H1 (cell line): ENCODE measurements at regions not wholly inside any gene's neighbourhood (a gene's known extent, or its start where the extent isn't known, plus 50 kb on each side); places are given as distances from the start of the nearest gene placed in this dataset.

Source experiments
- CTCF ChIA-PET: fragments of 300-600 bp; sonication (Branson Sonifier 250); formaldehyde crosslinking; loops from one replicate; lab custom pipeline; 2021; ENCODE audit not compliant: partially characterized antibody; lab: Charles Lee
- POLR2A ChIA-PET: fragments of 300-600 bp; sonication (Branson Sonifier 250); formaldehyde crosslinking; loops from one replicate; lab custom pipeline; 2021; ENCODE audit warnings: inconsistent platforms; ENCODE audit not compliant: partially characterized antibody; lab: Charles Lee
- DNase-seq, 2 experiments: peaks; one replicate each; pipeline versions ENCODE4 v3.0.0 to v3.0.0-alpha.2; 2010 to 2022; ENCODE audit warnings: low spot score in 2 of 2, low read depth in 1 of 2, mixed read lengths in 1 of 2
- FAIRE-seq: peaks from 2 replicates; lab custom pipeline; 2011; peaks lifted over from hg19 to GRCh38; lab: Jason Lieb, UNC
- H2AFZ ChIP-seq: 2 replicates; pipeline ENCODE4 v1.8.1; 2012; ENCODE audit warnings: low read length, inconsistent platforms
- H2AK5ac ChIP-seq: 2 replicates; pipeline ENCODE4 v1.6.1; 2013; ENCODE audit warnings: low read depth, low read length
- H2BK120ac ChIP-seq: replicated peaks from 2 replicates; pipeline ENCODE3; 2013; ENCODE audit warnings: low read depth, low read length, inconsistent platforms
- H2BK12ac ChIP-seq: 2 replicates; pipeline ENCODE4 v1.6.1; 2013; ENCODE audit warnings: low read depth, low read length
- H2BK15ac ChIP-seq: 2 replicates; pipeline ENCODE4 v1.6.1; 2013; ENCODE audit warnings: low read length
- H2BK20ac ChIP-seq: 2 replicates; pipeline ENCODE4 v1.6.1; 2013; ENCODE audit warnings: low read length
- H2BK5ac ChIP-seq: 2 replicates; pipeline ENCODE4 v1.6.1; 2013; ENCODE audit warnings: low read depth, low read length
- H3K14ac ChIP-seq: 2 replicates; pipeline ENCODE4 v1.6.1; 2013; ENCODE audit warnings: inconsistent platforms; ENCODE audit not compliant: insufficient read length
- H3K18ac ChIP-seq: 2 replicates; pipeline ENCODE4 v1.6.1; 2013; ENCODE audit warnings: low read length; ENCODE audit errors: extremely low read depth
- H3K23ac ChIP-seq: 2 replicates; pipeline ENCODE4 v1.6.1; 2013; ENCODE audit warnings: inconsistent platforms; ENCODE audit not compliant: insufficient read length
- H3K23me2 ChIP-seq: 2 replicates; pipeline ENCODE4 v1.6.1; 2013; ENCODE audit warnings: low read depth, low read length
- H3K27ac ChIP-seq: 2 replicates; pipeline ENCODE4 v1.6.1; 2011; ENCODE audit warnings: low read depth, low read length, inconsistent platforms
- H3K27me3 ChIP-seq, 4 experiments: replicated peaks in 1 of 4; 1 replicate in 1 of 4; 2 replicates in 3 of 4; pipeline versions ENCODE4 v1.6.1 to v1.8.1; 2011 to 2013; ENCODE audit warnings: low read length in 3 of 4, mild to moderate bottlenecking in 3 of 4, inconsistent platforms in 2 of 4, mixed read lengths in 2 of 4, moderate library complexity in 1 of 4; ENCODE audit not compliant: control insufficient read depth in 3 of 4, insufficient read depth in 3 of 4; ENCODE audit errors: extremely low read depth in 1 of 4
- H3K36me3 ChIP-seq, 4 experiments: 2 replicates each; pipeline versions ENCODE4 v1.6.1 to v1.8.1; 2011 to 2013; ENCODE audit warnings: mild to moderate bottlenecking in 4 of 4, low read length in 3 of 4, moderate library complexity in 2 of 4, control low read depth in 1 of 4, inconsistent platforms in 1 of 4; ENCODE audit not compliant: insufficient read depth in 4 of 4, control insufficient read depth in 2 of 4
- H3K4ac ChIP-seq: replicated peaks from 2 replicates; pipeline ENCODE3; 2013; ENCODE audit warnings: low read length, low read depth, mixed read lengths, inconsistent platforms; ENCODE audit not compliant: insufficient read length
- H3K4me1 ChIP-seq, 4 experiments: replicated peaks in 1 of 4; 1 replicate in 1 of 4; 2 replicates in 3 of 4; pipeline versions ENCODE4 v1.6.1 to v1.8.1; 2011 to 2013; ENCODE audit warnings: low read length in 3 of 4, inconsistent platforms in 2 of 4, mixed read lengths in 1 of 4; ENCODE audit not compliant: insufficient read depth in 4 of 4, control insufficient read depth in 3 of 4
- H3K4me2 ChIP-seq, 2 experiments: 2 replicates each; pipeline versions ENCODE4 v1.6.1 to v1.8.1; 2011 to 2013; ENCODE audit warnings: low read depth in 2 of 2, low read length in 2 of 2, control low read depth in 1 of 2, inconsistent platforms in 1 of 2, mild to moderate bottlenecking in 1 of 2; ENCODE audit not compliant: insufficient read depth in 1 of 2
- H3K4me3 ChIP-seq, 4 experiments: fragments of 200-600, 300-600 bp in 1 of 4; sonication (generic), shearing (Covaris generic), sonication (Bioruptor Twin) in 1 of 4; 2 replicates each; pipeline versions ENCODE4 v1.5.1 to v1.8.1; 2011 to 2016; ENCODE audit warnings: low read length in 4 of 4, low read depth in 3 of 4, control low read depth in 2 of 4, inconsistent platforms in 2 of 4, mild to moderate bottlenecking in 2 of 4, mixed read lengths in 1 of 4, moderate library complexity in 1 of 4; ENCODE audit not compliant: insufficient read depth in 2 of 4; ENCODE audit errors: extremely low read depth in 1 of 4
- H3K56ac ChIP-seq: replicated peaks from 2 replicates; pipeline ENCODE3; 2013; ENCODE audit warnings: low read depth, mild to moderate bottlenecking, mixed read lengths, low read length, inconsistent platforms; ENCODE audit not compliant: insufficient read length
- H3K79me1 ChIP-seq: 2 replicates; pipeline ENCODE4 v1.6.1; 2013; ENCODE audit warnings: low read depth, low read length, control low read depth
- H3K79me2 ChIP-seq, 2 experiments: 2 replicates each; pipeline versions ENCODE4 v1.6.1 to v1.8.1; 2012 to 2013; ENCODE audit warnings: low read length in 2 of 2, mild to moderate bottlenecking in 2 of 2, inconsistent platforms in 1 of 2; ENCODE audit not compliant: insufficient read depth in 2 of 2, control insufficient read depth in 1 of 2
- H3K9ac ChIP-seq, 4 experiments: replicated peaks in 1 of 4; 1 replicate in 1 of 4; 2 replicates in 3 of 4; pipeline versions ENCODE4 v1.6.1 to v1.8.1; 2011 to 2013; ENCODE audit warnings: low read depth in 3 of 4, low read length in 3 of 4, control low read depth in 2 of 4, mild to moderate bottlenecking in 2 of 4, moderate library complexity in 2 of 4, inconsistent platforms in 1 of 4; ENCODE audit errors: extremely low read depth in 1 of 4
- H3K9me3 ChIP-seq, 2 experiments: 2 replicates each; pipeline versions ENCODE4 v1.6.1 to v1.8.1; 2012 to 2013; ENCODE audit warnings: mild to moderate bottlenecking in 2 of 2, moderate library complexity in 2 of 2, control low read depth in 1 of 2, inconsistent platforms in 1 of 2, low read depth in 1 of 2, low read length in 1 of 2, mixed read lengths in 1 of 2; ENCODE audit not compliant: insufficient read depth in 2 of 2
- H4K20me1 ChIP-seq, 2 experiments: replicated peaks in 1 of 2; 2 replicates each; pipeline versions ENCODE3 to v1.8.1; 2011 to 2013; ENCODE audit warnings: inconsistent platforms in 2 of 2, low read length in 2 of 2, mild to moderate bottlenecking in 1 of 2; ENCODE audit not compliant: insufficient read depth in 2 of 2, control insufficient read depth in 1 of 2
- H4K5ac ChIP-seq: 2 replicates; pipeline ENCODE4 v1.6.1; 2013; ENCODE audit warnings: low read length, low read depth, mixed read lengths, inconsistent platforms; ENCODE audit not compliant: insufficient read length
- H4K8ac ChIP-seq: 2 replicates; pipeline ENCODE4 v1.8.0; 2013; ENCODE audit warnings: mild to moderate bottlenecking, moderate library complexity, low read length, inconsistent platforms; ENCODE audit not compliant: insufficient read depth; ENCODE audit errors: extremely low read depth
- H4K91ac ChIP-seq: replicated peaks from 2 replicates; pipeline ENCODE3; 2013; ENCODE audit warnings: low read length, mixed read lengths, inconsistent platforms; ENCODE audit not compliant: insufficient read length
- ATF3 ChIP-seq: IDR thresholded peaks from 2 replicates; pipeline ENCODE4 v1.6.1; 2011; ENCODE audit warnings: low read depth, mild to moderate bottlenecking, low read length; ENCODE audit not compliant: insufficient read depth
- CTCF ChIP-seq, 3 experiments: IDR thresholded peaks; 1 replicate in 2 of 3; 2 replicates in 1 of 3; pipeline versions ENCODE4 v1.5.1 to v1.6.1; 2011; ENCODE audit warnings: low read length in 3 of 3, mild to moderate bottlenecking in 3 of 3, inconsistent platforms in 2 of 3, low read depth in 1 of 3, moderate library complexity in 1 of 3; ENCODE audit not compliant: insufficient read depth in 1 of 3; ENCODE audit errors: control extremely low read depth in 1 of 3
- GABPA ChIP-seq: IDR thresholded peaks from 2 replicates; pipeline ENCODE4 v1.6.1; 2011; ENCODE audit warnings: mild to moderate bottlenecking, low read length, moderate library complexity, borderline replicate concordance; ENCODE audit not compliant: insufficient read depth
- NRF1 ChIP-seq: IDR thresholded peaks from 2 replicates; pipeline ENCODE4 v1.6.1; 2011; ENCODE audit warnings: mild to moderate bottlenecking, low read depth, low read length, improper control_type of control experiment
- PHF8 ChIP-seq: fragments of 200-600 bp; sonication (generic); conservative IDR thresholded peaks from 2 replicates; pipeline ENCODE4 v1.7.1; 2012; ENCODE audit warnings: low read depth, mild to moderate bottlenecking, inconsistent platforms, low read length, moderate library complexity
- POLR2A ChIP-seq, 2 experiments: IDR thresholded peaks; 1 replicate in 1 of 2; 2 replicates in 1 of 2; pipeline ENCODE4 v1.6.1; 2011; ENCODE audit warnings: low read depth in 2 of 2, low read length in 2 of 2, mild to moderate bottlenecking in 2 of 2; ENCODE audit errors: control extremely low read depth in 1 of 2
- RAD21 ChIP-seq, 2 experiments: IDR thresholded peaks in 1 of 2; conservative IDR thresholded peaks in 1 of 2; 2 replicates each; pipeline ENCODE4 v1.6.1; 2011; ENCODE audit warnings: low read depth in 2 of 2, low read length in 2 of 2, improper control_type of control experiment in 1 of 2, inconsistent platforms in 1 of 2, mild to moderate bottlenecking in 1 of 2, moderate library complexity in 1 of 2
- RFX5 ChIP-seq: IDR thresholded peaks from 2 replicates; pipeline ENCODE4 v1.6.1; 2011; ENCODE audit warnings: low read depth, low read length, improper control_type of control experiment, borderline replicate concordance
- RNF2 ChIP-seq: fragments of 200-900, 300-1000 bp; sonication (generic); IDR thresholded peaks from 2 replicates; pipeline ENCODE4 v1.7.1; 2016; ENCODE audit warnings: borderline replicate concordance, low read depth, mild to moderate bottlenecking, antibody characterized with exemption, low read length; ENCODE audit not compliant: poor library complexity, severe bottlenecking; ENCODE audit errors: missing control alignments
- WGBS, 2 experiments: shearing (Covaris generic) in 1 of 2; methylation state at CpG; one replicate each; pipeline versions ENCODE4 v1.1.6 to v1.1.7; 2013 to 2015; ENCODE audit warnings: low lambda C conversion rate in 2 of 2, mixed read lengths in 2 of 2, inconsistent platforms in 1 of 2, low coverage in 1 of 2, missing lambda C conversion rate in 1 of 2; ENCODE audit not compliant: insufficient replicate concordance in 2 of 2, insufficient coverage in 1 of 2, insufficient read length in 1 of 2; ENCODE audit errors: extremely low coverage in 1 of 2, missing lambda C conversion rate in 1 of 2; 5-methylcytosine and 5-hydroxymethylcytosine counted together

DNA sequence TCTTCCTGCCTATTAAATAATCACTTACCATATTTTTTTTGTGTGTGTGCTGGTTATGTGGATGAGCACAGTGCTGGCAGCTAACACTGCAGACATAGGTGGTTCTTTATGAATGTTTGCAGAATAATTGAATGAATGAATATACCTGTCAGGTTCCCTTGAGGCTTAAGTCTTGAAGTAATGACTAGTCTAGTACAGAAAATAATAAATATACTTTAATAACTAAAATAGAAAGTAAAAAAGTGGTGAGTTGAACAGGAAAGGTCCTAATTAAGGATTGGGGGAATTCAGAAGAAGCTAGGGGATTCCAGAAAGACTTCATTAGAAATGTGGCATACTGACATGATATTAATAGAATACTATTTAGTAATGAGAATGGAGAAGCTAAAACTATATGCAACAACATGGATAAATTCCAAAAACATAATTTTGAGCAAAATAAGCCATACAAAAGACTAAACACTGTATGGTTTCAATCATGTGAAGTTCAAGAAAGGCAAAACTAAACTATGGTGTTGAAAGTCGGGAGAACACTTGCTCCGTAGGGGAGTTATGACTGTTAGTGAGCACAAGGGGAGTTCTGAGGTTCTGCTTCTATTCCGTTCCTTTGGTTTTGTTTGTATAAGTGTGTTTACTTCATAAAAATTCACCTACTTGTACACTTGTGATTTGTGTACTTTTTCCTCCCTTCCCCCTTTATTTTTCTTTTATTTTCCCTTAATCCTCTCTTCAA, 464.6 kb downstream of the MTX2 start:
- no peaks in the 10 kb centered on the region for H4K20me1 ChIP-seq
- H3K23me2 ChIP-seq = no peaks in the 10 kb centered on the region
- no peak overlapping the region for H2BK12ac ChIP-seq
- H3K56ac ChIP-seq = no peak overlapping the region
- no peak overlapping the region for H2BK15ac ChIP-seq
- no peak overlapping the region for H2BK120ac ChIP-seq
- ChIA-PET POLR2A (no interaction called here), CTCF (interaction anchor here (0.6 kb wide), 1 partner anchor 594 kb away, joined by 3 read pairs; no protein-coding TSS in a partner anchor)
- no peaks in the 10 kb centered on the region for H3K27me3 ChIP-seq
- H3K18ac ChIP-seq = no peak overlapping the region
- no peak overlapping the region for H2BK20ac ChIP-seq
- no peak overlapping the region for H3K23ac ChIP-seq
- no peaks in the 10 kb centered on the region for H3K79me2 ChIP-seq
- no peaks in the 10 kb centered on the region for H3K4me1 ChIP-seq
- H2AFZ ChIP-seq = no peak overlapping the region
- H4K8ac ChIP-seq = no peak overlapping the region
- no peak overlapping the region for H4K5ac ChIP-seq
- no peak overlapping the region for H3K27ac ChIP-seq
- H4K91ac ChIP-seq = no peak overlapping the region
- H2BK5ac ChIP-seq = no peak overlapping the region
- H3K9me3 ChIP-seq = no peaks in the 10 kb centered on the region
- H3K4me3 ChIP-seq = no peak overlapping the region
- no peak overlapping the region for H3K4me2 ChIP-seq
- FAIRE-seq (no peak), DNase-seq (no peak)
- no peak overlapping the region for H3K4ac ChIP-seq
- H3K9ac ChIP-seq = no peak overlapping the region
- H2AK5ac ChIP-seq = no peak overlapping the region
- H3K36me3 ChIP-seq = no peaks in the 10 kb centered on the region
- no peak overlapping the region for H3K14ac ChIP-seq
- 93% methylated on average over 3 of the region's 3 CpGs; no CpG with 5 or more reads in 1 of the 2 experiments for WGBS, 2 experiments
- H3K79me1 ChIP-seq = no peaks in the 10 kb centered on the region
- TF ChIP-seq ATF3 = no peak
- no peak for TF ChIP-seq RFX5
- TF ChIP-seq NRF1 = no peak
- TF ChIP-seq CTCF (IDR thresholded peaks at IDR 0.05; ENCODE audit: control extremely low read depth in 1 of 3, insufficient read depth in 1 of 3, low read depth in 1 of 3, low read length in 3 of 3) = no peak
- no peak for TF ChIP-seq RAD21 (IDR thresholded peaks at IDR 0.05 in 1 of 2, conservative IDR thresholded peaks at IDR 0.05 in 1 of 2; ENCODE audit: low read depth in 2 of 2, low read length in 2 of 2)
- no peak for TF ChIP-seq RNF2
- no peak for TF ChIP-seq POLR2A (IDR thresholded peaks at IDR 0.05; ENCODE audit: control extremely low read depth in 1 of 2, low read depth in 2 of 2, low read length in 2 of 2)
- no peak for TF ChIP-seq PHF8
- no peak for TF ChIP-seq GABPA
